Tibial nerve (tissue), 3 donors: ENCODE measurements at regions not wholly inside any gene's neighbourhood (a gene's known extent, or its start where the extent isn't known, plus 50 kb on each side); places are given as distances from the start of the nearest gene placed in this dataset.

Source experiments
- CTCF ChIP-seq, 5 experiments: fragments of 200-600 bp in 3 of 5; fragments of 450-650 bp in 2 of 5; sonication (generic) in 3 of 5; IDR thresholded peaks; one replicate each; pipeline ENCODE4 v1.5.1; 2016 to 2019; ENCODE audit warnings: antibody characterized with exemption in 5 of 5, mild to moderate bottlenecking in 3 of 5, moderate library complexity in 2 of 5
- POLR2A ChIP-seq, 2 donors: fragments of 450-650 bp; IDR thresholded peaks; one replicate each; pipeline ENCODE4 v1.6.1; 2017; ENCODE audit warnings: antibody characterized with exemption in 2 of 2, mild to moderate bottlenecking in 2 of 2, moderate library complexity in 2 of 2

GRCh38 chr2:235278771-235279355 is 215.0 kb upstream of the AGAP1 start:
- TF ChIP-seq CTCF (IDR thresholded peaks at IDR 0.05) (no peak), POLR2A (IDR thresholded peaks at IDR 0.05) (no peak)
